NCI-H1417 (cell line): ENCODE measurements at regions not wholly inside any gene's neighbourhood (a gene's known extent, or its start where the extent isn't known, plus 50 kb on each side); places are given as distances from the start of the nearest gene placed in this dataset.
A peak's percentile ranks its signal among the peaks of the same experiment; 100 is the strongest.

Experiments
- DNase-seq, 3 experiments: peaks; one replicate each; lab custom pipeline; 2025; lab: John Stamatoyannopoulos, UW

DNA sequence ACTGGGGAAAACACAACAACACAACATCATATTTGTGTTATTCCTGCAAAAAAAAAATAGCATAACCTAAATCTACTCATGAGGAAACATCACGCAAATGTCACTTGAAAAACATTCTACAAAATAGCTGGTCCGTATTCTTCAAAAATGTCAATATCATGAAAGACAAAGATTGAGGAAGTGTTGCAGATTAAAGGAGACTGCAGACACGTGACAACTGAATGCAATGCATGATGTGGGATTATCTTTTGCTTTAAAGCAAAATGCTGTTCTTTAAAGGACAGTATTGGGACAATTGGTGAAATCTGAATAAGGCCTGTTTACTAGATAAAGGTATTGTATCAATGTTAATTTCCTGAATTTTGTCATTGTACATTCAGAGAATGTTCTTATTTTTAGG lies 157.7 kb downstream of the SMIM20 start:
- DNase-seq, result no peak

DNA sequence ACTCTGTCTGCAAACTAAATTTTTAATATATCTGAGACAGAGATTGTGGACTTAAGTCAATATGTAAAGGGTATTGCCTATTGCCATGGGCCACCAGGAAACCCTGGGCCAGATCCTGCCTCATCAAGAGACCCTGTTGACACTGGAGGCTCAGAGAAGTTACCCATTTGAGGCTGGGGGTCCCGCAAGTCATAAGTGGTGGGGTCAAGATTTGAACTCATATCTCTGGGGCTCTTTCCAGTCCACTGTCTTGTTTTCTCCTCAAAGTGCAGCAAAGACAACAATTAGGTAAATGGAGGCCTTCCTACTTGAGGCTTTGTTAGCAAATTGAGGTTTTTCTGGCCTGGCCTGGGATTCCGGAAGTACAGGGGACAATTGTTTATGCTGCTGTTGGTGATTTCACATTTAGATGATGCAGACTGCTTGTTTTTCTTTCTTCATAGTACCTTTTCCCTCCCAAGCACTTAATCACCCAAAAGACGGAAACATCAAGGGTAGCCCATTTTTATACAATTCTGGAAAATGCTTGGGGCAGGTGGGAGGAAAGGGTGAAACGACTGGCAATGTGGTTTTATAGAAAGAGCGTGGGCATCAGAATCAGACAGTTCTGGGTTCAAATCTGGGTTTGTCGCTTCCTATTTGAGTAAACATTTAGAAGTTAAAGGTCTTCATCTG lies 160.0 kb downstream of the SMIM20 start:
- DNase-seq, result no peak

DNA sequence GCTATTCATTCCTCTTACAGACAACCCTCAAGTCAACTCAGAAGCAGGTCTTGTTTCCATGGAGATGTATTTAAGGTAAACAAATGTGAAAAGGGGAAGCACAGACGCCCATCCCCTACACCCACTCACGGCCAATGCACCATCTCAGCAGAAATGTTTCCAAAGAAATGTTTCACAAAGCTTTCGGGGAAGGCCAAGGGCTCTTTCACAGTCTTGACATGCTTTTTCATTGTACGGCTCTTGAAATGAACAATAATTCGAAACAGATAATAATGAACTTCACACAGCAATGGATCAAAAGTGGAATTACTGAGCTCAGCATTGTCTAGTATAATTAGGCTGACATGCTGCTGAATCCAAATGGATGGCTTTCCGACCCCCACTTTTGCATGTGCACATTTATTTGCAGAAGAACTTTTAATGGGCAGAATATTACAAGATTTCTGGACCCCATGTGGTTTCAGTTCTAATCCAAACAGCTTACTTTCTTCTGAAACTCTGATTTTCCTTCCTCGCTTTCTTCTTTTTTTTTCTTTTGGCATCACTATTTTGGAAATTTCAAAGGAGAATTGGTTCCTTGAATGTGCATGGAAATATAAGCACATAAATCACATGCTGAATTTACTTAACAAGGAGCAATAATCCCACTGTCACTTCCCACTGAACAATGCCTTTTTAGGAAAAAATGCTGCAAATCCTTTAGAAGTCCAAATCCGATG lies 160.9 kb downstream of the SMIM20 start:
- peak in 2 of 3 experiments; percentile 8 to 28 for DNase-seq

DNA sequence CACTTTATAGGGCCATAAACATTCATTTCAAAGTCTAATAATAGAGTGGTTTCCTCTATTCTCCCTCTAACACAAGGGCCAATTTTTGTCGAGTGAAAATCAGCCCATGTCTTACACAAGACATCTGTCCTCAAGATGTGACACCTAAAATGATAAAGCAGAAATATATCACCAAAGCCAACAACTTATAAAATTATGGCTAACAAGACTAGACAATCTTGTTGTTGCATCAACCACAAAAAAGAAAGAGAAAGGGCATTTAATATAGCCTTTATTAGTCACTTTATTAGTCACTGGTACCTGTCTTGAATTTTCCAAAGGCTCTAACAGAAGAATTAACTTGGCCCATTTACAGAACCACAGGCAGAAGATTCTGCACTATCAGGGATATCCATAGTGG lies 161.6 kb downstream of the SMIM20 start:
- no peak for DNase-seq

DNA sequence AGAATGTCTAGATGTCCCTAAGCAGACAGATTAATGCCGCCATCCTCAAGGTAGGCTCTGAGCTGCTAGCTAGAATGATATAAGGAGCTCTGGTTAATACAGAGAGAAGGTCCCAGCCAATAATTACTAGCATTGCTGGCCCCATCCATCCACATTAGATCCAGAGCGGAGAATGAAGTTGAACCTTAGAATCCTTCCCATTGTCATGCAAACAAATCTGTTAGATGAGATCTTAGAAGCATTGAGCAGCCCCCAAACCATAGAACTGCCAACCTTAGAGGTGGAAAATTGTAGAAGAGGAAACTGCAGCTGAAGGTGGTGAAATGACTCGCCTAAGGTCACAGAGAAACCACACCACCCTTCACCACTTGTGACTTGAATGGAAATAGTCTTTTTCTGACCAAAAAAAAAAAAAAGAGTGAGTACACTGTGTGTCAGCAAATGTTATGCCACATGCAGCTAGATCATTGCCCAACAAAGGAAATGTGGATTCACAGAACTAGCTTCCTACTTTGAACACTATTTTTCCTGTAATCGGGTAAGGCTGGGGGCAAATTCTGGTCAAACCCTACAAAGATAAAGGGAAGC lies 162.1 kb downstream of the SMIM20 start:
- no peak for DNase-seq

DNA sequence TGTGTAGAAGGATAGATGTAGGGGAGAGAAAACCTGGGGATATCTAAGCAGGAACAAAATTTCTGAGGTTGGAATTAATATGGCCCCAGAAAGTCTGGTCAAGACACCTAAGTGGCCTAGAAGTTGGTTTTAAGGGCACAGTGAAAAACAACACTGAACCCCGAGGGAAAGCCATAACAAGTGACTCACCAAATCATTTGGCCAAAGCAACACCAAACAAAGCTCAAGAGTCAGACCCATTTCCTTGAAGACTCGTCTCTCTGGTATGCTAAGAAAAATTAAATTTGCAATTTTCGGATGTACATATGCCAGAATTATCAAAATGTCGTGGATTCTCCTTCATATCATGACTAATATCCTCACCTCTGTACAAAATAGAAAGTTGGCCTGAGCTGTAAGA lies 162.9 kb downstream of the SMIM20 start:
- DNase-seq, result no peak

DNA sequence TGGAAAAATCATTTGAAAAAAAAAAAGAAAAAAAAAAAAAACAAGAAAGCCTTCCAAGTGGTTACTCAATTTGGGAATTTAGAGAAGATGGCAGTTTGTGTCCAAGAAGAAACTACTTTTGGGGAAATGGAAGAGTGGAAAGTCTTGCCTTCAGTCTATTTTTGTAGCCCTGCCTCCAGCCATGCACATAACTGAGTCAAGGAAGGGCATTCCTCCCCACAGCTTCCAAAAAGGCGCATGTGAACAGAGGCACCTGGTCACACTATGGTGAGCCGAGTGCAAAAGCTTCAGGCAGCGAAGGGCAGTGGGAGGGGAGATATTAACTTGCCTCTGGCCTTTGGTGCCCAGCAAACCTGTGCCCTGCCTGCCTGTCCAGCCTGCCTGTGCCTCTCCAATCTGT lies 163.7 kb downstream of the SMIM20 start:
- no peak for DNase-seq

DNA sequence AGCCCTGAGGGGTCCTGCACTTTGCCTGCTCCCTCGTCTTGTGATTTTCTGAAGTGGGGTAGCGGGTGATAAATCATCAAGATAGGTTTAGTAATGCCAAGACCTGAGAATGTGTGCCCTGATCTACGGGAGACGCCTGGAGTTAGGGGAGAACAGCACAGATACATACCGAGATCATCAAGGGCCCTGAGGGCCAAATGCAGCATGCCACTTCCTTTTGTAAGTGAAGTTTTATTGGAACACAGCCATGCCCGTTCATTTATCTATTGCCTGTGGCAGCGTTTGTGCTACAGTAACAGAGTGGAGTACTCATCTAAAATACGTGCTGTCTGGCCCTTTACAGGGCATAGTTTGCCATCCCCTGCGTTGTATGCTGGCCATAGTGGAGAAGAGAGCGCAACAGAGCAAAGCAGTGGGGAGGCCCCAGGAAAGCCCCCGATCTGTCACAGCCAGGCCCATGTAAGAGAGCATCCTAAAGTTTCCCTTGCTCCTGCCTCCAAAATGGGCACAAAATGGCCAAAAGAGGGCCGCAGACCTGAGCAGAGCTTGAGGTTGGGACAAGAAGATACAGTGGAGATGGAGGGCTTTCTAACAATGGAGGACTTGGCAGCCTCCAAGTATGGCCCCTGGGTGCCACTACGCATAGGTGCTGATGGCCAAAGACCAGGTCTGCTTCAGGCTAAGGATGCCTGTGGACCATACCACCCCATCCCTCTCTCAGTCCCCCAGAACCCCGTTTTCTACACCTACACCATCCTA lies 167.0 kb downstream of the SMIM20 start:
- no peak for DNase-seq

DNA sequence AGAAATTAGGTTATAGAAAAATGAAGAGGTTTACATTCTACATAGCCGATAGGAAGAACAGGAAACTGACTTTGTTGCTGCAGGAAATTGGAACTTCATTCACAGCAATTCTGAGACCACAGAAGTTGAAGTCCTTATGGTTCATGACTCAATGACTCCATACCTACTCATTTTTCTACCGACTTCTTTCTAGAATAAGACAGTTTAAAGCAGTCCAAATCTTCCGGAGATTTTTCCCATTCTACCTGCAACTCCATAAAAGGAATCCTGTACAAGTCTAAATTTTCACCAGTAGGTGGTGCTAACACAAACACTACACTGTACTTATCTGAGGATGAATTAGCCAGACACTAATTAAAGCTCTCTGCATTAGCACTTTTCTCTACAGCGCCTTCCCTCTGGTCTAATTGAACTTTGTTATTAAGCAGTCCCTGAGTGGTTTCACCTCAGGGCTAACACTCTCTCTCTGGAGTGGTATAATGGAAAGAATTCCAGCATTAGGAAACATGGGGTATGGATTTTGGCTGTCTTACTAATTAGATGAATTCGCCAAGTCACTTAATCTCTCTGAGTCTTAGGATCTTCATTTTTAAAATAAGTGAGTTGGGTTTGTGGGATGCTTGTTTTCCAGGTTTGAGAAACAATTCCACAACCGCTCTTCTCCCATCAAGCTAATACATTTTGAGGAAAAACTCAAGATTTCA lies 167.9 kb downstream of the SMIM20 start:
- peak; percentile 30 to 84 (median 84) for DNase-seq

DNA sequence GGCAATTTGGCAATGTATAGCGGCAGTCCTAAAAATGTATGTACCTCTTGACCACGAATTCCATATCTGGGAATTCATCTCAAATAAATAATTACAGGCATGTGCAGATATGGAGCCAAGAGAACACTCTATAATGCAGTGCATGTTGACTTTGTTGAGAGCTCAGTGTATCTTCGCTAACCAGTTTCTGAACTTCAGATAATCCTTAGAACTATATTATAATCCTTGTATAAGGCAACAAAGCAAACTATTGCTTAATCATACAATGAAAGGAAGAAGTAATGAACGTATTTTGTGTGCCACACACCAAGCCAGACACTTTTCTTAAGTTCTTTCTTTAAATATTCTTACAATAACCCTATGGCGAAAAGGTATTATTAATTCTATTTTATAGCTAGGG lies 168.5 kb downstream of the SMIM20 start:
- no peak for DNase-seq

DNA sequence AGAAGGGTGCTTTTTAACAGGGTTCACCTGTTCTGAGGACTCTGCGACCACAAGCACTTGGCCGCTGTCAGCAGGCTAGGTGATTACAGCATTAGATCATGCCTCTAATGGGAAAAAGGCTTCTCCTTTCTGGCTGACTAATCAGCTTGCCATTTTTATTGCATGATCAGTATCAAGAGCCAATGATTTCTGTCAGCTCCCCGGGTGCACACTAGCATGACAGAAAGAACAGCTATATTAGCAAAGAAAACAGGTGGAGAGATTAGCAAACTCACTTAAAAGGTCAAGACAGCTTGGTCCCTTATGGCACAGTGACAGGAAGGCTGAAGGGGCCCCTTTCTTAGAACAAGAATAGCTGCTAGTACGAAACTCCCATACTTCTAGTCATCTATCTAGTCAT lies 170.0 kb downstream of the SMIM20 start:
- peak in 2 of 3 experiments; percentile 20 to 57 for DNase-seq

DNA sequence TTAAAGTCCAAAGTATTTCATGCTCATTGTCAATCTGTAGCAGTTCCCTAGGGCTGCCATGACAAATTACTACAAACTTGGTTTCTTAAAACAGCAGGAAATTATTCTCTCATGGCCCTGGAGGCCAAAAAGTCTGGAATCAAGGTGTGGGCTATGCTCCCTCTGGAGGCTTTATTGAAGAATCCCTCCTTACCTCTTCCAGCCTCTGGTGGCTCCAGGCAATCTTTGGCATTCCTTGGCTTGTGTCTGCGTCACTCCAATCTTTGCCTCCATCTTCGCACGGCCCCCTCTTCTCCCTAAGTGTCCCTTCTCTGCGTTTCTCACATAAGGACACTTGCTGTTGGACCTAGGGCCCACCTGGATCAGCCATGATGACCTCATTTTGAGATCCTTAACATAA lies 170.4 kb downstream of the SMIM20 start:
- DNase-seq, result no peak

DNA sequence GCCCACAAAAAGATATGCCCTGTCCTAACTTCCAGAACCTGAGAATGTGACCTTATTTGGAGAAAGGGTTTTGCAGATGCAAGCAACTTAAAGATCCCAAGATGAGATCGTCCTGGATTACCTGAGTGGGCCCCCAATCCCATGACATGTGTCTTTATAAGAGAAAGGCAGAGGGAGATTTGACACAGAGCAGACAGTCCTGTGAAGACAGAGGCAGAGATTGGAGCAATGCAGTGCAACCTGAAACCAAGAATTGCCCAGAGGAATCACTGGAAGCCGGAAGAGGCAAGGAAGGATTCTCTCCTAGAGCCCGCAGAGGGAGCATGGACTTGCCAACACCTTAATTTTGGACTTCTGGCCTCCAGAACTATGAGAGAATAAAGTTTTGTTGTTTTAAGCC lies 171.5 kb downstream of the SMIM20 start:
- DNase-seq, result no peak

DNA sequence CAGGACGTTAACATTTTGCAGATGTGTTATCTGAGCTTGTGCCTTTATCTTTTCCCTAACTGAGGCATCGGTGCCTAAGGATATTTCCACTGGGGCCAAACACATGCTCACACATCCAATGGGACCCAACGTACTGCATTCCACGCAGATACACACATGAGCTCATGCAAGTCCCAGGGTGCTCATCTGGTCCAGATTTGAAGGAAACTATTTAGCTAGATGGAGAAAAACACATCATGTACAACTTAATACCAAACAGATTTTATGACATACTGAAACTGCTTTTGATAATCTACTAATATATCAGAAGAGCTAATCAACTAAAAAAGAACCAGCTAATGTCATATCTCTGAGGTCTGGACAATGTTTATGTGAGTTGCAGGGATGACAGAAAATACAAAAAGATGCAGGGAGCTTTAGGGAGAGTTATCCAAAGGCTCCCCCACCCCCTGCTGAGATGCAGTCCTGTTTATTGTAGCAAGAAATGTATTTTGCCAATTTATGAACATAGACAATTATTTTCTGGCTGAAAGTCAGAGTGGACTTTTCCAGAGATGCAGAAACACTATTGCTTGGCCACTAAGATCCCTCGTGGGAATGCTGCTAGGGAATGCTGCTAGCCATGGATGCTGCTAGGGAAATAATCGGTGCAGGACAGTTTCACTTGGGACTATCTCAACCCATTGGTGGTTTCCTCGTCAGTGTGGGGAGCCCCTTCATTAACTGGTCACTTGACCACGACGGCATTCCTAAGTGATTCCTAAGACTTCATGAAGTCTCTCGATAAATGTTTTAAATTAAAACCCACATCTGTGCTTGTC lies 172.8 kb downstream of the SMIM20 start:
- DNase-seq, result no peak

DNA sequence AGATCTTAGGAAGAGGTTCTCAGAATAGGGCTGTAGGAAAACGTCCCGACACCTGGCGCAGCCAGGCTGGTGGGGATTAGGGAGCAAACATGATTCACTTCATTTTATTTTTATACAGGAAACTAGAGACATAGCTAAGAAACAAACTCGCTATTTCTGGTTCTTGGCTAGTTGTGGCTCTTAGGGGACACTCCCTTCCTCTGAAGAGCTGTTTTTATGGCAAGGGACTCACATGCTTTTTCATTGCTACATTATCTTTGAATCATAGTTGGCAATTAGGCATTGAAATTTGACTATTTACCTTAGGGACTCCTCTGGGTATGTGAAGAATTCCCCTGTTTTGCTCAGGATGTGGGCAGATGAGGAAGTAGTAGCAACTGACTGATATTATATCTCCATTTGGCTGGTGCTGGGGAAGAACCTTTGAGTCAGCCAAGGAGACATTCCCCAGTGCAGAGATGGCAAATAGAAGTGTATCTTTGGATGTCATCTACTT lies 174.5 kb downstream of the SMIM20 start:
- peak in 1 of 3 experiments; percentile 34 for DNase-seq

DNA sequence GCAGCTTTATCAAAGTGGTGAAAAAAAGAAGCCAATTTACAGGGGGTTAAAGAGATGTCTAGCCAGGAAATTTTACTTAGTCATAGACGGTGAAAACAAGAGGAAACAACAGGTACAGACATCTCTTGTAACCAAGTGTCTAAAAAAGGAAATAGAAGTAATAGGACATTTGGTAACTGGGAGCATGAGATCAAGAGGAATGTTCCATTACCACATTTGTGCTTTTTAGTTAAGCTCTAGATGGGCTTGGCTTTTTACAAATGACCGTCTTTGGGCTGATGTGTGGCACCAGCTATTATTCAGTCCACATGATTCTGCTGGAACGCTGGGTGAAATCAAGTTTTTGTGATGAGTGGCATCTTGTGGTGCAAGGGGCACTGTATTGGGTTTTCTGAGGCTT lies 179.5 kb downstream of the SMIM20 start:
- DNase-seq, result no peak

DNA sequence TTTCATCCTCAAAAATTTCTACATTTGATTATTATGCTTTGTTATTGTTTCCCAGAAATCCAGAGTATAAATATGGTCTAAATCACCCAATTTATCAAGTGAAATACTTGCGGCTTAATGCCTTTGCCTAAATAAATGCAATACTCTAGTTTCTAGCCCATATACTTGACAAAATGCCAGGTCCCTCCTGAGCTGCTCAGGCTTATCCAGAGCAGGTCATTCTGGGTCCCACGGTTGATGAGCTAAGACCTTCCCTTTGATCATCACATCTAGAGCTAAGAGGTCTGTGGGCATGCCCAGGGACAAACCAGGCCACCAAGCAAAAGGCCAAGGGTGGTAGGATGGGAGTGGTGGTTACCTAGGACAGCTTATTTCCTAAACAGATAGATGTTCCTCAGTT lies 180.1 kb downstream of the SMIM20 start:
- DNase-seq, result no peak

DNA sequence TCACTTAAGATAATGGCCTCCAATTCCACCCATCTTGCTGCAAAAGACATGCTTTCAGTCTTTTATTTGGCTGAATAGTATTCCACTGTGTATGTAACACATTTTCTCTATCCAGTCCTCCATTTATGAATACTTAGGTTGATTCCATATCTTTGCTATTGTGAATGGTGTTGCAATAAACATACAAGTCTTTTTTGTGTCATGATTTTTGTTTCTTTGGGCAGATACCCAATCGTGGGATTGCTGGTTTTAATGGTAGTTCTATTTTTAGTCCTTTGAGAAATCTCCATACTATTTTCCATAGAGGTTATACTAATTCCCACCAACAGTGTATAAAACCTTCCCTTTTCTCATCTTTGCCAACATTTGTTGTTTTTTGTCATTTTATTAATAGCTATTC lies 180.9 kb downstream of the SMIM20 start:
- no peak for DNase-seq

DNA sequence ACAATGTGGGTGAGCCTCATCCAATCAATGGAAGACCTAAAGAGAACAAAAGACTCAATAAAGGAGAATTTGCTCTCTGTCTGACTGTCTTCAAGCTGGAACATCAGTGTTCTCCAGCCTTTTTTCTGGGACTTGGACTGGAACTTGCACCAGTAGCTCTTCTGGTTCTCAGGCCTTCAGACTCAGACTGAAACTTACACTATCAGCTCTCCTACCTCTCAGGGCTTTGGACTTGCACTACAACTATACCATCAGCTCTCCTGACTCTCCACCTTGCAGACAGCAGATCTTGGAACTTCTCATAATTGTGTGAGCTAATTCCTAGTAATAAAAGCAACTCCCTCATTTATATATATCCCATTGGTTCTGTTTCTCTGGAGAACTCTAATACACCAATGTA lies 185.9 kb downstream of the SMIM20 start:
- no peak for DNase-seq

DNA sequence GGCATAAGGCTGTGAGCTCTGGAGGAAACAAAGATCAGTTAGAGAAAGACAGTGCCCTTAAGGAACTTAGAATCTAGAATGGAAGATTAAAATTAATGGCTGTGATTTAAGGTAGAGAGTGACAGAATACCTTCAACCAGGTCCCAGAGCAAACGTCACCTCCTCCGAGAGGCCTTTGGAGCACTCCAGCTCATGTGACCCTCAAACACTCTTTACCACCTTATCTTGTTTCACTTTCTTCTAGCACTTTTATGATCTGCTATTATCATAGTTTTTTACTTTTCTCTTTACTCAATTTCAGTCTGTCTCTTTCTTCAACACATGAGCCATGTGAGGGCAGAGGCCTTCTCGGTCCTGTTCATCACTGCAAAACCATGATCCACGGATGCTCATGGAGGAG lies 187.0 kb downstream of the SMIM20 start:
- no peak for DNase-seq

DNA sequence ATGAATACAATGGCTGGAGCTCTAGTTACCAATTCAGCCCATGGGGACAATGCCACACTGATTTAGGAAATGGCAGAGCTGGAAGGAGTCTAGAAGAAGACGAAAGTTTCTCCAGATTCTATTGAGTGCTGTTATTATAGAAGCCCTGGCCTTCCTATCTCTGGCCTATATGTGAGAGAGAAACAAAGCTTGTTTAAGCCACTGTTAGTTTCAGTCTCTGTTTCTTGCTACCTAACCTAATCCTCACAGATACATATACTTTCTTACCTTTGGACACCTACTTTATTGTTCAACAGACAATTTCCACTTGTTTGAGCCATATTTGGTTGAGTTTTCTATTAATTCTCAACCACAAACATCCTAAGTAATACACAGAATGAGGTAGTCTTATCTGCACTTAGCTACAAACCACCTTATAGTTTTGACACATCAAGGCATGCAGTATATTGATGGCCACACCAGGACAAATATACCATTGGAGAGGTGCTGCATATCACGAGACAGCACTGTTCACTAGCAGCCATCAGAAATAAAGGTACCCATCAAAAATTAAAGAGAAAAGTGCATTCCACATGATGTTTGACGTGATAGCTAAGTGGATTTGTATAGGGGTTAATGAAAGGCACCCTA lies 190.2 kb downstream of the SMIM20 start:
- no peak for DNase-seq
